Right renal cortex interstitium (tissue), 3 donors: ENCODE measurements at regions not wholly inside any gene's neighbourhood (a gene's known extent, or its start where the extent isn't known, plus 50 kb on each side); places are given as distances from the start of the nearest gene placed in this dataset.
"Not testable (repeated sequence)": the region's sequence is repeated elsewhere in the genome, so short reads cannot be mapped to it uniquely, and the experiment has no call there.

ENCODE experiments used
- DNase-seq, 3 donors: peaks; one replicate each; pipeline ENCODE4 v3.0.0-alpha.2; 2013; ENCODE audit warnings: low read depth in 3 of 3, low spot score in 2 of 3

DNA sequence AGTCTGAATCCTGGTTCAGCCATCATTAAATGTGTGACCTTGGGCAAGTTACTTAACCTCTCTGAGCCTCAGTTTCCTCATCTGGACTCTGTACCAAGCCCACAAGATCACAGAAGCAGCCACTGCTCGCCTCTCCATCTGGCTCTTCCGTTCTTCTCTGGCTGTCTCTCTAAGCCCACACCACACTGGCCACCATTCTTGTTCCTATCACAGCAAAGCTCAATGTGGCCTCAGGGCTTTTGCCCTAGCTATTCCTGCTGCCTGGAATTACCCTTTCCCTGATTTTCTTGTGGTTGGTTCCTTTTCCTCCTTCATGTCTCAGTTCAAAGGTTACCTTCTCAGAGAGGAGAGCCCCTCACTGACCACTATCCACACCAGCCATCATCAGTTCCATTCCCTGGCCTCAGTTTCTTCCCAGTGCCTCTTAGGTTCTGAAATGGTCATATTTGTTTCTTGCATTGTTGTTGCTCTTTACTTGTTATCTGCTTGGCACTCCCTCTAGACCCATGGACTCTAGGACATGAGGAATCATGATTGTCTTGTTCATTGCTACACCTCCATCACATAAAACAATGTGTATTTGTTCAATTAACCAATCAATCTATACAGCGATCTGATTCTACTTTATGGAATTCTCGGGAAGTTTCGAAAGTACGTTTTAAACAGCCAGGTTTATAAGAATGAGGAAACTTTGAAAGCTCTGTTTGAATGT is 56.5 kb upstream of the PTPN1 start:
- no peak for DNase-seq

DNA sequence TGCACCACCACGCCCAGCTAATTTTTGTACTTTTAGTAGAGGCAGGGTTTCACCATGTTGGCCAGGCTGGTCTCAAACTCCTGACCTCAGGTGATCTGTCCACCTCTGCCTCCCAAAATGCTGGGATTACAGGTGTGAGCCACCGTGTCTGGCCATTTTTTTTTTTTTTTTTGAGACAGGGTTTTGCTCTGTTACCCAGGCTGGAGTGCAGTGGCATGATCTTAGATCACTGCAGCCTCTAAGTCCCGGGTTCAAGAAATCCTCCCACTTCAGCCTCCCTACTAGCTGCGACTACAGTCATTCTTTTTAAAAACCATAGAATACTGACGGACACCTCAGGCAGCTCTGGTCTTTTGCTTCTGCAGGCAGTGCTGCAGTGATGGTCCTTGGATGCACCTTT is 54.9 kb upstream of the PTPN1 start:
- DNase-seq = not testable (repeated sequence)

DNA sequence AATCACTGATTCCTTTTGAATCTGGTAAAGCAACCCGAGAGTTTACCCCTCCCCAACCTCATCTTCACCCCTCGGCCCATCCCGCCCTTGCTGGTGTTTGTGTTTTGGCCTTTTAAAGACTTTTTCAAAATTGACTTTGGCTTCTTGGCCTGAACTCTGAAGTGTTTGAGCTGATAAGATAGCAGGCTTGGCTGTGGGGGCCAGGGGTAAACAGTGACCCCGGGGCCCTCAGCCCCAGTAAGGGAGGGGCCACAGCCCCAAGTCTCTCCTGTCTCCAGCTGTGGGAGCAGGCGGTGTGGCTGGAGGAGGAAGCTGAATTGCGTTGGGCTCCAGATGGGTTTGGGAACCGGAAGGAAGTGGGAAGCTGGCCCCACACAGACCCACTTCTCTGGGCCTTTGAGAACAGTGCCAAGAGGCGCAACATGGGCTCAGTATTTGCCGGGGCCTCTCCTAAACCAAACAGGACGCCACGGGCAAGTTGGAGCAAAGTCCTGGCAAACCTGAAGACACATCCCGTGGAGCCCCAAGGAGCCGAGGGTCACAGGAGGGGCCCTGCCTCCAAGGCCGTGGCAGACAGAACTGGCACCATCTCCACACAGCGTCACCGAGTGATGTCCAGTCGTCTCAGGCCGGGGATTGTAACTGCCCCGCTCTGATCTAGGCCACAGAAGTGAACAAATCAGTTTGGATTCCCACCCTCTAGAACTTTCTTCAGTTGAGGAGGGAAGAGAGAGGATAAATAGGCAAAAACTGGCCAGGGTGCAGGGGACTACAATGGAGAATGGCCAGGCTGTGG is 54.3 kb upstream of the PTPN1 start:
- DNase-seq = no peak

DNA sequence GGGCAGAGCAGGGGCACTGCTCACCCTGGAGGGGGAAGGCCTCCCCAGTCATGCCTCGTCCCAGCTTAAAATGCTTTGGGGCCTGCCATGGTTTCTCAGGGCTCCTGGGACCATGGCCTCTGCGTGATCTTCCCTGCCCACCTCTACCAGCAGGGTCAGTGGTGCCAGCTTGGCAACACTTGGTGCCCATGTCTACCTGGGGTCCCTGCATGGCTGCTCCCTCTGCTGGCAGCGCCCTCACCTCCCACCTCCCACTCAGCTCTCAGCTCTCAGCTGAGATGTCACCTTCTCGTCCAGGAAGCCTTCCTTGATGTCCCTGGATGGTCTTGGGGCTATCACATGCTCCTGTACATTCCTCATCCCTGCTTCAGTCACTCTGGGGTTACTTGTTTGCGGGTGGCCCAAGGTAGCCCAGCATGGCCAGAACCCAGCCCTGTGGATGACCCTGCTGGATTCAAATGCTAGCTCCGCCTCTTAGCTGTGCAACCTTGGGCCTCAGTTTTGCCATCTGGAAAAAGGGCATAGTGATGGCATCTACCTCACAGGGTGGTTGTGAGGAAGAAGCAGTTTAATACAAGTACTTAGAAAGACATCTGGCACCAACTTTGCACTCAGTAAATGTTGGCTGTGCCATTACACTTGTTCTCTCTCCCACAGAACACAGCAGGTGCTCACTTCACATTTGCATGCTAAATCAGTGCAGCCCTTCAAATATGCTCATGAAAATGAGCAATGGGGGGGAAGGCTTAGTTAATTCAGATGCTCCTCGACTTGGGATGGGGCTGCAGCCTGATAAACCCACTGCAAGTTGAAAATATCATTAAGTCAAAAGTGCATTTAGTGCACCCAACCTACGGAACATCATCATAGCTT is 53.5 kb upstream of the PTPN1 start:
- no peak for DNase-seq

DNA sequence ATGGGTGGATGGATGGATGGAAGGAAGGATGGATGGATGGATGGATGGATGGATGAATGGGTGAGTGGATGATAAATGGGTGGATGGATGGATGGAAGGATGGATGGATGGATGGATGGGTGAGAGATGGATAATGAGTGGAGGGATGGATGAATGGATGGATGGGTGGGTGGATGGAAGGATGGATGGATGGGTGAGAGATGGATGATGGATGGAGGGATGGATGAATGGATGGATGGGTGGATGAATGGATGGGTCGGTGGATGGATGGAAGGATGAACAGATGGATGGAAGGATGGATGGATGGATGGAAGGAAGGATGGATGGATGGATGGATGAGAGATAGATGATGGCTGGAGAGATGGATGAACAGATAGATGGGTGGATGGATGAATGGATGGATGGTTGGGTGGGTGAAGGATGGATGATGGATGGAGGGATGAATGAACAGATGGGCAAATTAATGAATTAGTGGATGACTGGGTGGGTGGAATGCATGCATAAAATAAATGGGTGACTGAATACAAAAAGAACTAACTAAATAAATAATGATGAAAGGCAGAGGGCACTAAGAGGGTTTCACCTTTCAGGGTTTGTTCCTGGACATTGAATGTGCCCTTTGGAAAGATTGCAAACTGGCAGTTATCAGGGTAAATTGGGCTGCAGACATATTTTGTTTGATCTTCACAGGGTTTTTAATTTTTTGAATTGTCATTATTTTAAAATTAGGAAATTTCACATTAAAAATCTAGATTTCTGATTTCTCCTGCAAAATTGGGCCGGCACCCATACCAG is 50.9 kb upstream of the PTPN1 start:
- DNase-seq = no peak

DNA sequence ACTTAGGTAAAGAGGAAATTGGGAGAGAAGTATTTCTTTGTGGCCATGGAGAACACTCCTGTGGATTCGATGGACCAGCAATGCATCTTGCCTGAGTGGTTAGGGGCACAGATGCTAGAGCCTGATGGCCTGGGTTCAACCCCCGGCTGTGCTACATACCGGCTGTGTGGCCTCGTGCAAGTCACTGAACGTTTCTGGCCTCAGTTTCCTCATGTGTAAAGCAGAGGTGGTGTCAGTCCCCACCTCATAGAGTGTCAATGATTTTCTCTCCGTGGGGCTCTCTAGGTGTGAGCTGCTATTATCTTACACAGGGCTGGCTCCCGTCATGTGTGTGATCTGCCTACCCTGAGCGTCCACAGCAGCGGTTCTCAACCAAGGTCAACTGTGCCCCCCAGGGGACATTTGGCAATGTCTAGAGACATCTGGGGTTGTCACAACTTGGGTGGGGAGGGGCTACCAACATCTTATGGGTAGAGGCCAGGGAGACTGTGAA is 50.0 kb upstream of the PTPN1 start:
- DNase-seq = no peak
